AG10803 (cell line): ENCODE measurements at regions not wholly inside any gene's neighbourhood (a gene's known extent, or its start where the extent isn't known, plus 50 kb on each side); places are given as distances from the start of the nearest gene placed in this dataset.
A peak's percentile ranks its signal among the peaks of the same experiment; 100 is the strongest.

Source experiments
- DNase-seq: peaks from one replicate; pipeline ENCODE4 v3.0.0; 2010; ENCODE audit warnings: low read depth
- H3K4me3 ChIP-seq: 2 replicates; pipeline ENCODE4 v1.5.1; 2011; ENCODE audit warnings: mild to moderate bottlenecking, low read length, control low read depth
- TF ChIP-seq, protein P1 (sequence below): conservative IDR thresholded peaks from 2 replicates; pipeline ENCODE4 v1.5.1; 2011; ENCODE audit warnings: mild to moderate bottlenecking, low read length, control low read depth, inconsistent platforms

GRCh38 chr18:11388755-11389680 lies 220.4 kb upstream of the SLC35G4 start:
- TF ChIP-seq, protein P1, sequence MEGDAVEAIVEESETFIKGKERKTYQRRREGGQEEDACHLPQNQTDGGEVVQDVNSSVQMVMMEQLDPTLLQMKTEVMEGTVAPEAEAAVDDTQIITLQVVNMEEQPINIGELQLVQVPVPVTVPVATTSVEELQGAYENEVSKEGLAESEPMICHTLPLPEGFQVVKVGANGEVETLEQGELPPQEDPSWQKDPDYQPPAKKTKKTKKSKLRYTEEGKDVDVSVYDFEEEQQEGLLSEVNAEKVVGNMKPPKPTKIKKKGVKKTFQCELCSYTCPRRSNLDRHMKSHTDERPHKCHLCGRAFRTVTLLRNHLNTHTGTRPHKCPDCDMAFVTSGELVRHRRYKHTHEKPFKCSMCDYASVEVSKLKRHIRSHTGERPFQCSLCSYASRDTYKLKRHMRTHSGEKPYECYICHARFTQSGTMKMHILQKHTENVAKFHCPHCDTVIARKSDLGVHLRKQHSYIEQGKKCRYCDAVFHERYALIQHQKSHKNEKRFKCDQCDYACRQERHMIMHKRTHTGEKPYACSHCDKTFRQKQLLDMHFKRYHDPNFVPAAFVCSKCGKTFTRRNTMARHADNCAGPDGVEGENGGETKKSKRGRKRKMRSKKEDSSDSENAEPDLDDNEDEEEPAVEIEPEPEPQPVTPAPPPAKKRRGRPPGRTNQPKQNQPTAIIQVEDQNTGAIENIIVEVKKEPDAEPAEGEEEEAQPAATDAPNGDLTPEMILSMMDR: no peak
- no peak for DNase-seq
- no peak overlapping the region for H3K4me3 ChIP-seq

DNA sequence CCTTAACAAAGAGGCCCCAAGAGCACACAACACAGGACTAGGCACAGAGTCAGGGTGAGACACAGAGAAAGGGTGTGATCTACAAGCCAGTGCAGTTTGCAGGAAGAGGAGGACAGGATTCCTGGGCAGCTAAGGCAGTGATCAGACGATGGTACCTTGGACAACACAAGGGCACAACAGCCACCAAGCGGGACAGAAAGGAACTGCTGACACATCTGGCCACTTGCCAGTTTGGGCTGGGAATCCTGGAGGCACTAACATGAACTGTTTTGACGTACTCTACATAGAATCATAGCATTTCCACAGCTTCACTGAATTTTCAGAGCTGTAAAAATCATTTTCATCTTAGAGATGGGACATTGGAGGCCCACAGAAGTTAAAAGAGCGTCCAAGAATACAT lies 221.5 kb upstream of the SLC35G4 start:
- DNase-seq: peak; percentile 37
- H3K4me3 ChIP-seq: no peak overlapping the region
- TF ChIP-seq, protein P1: peak; percentile 36

- no peak overlapping the region for H3K4me3 ChIP-seq
- TF ChIP-seq, protein P1: no peak
- no peak for DNase-seq
Measured at GRCh38 chr18:11383381-11383780, 226.0 kb upstream of the SLC35G4 start.

- TF ChIP-seq, protein P1: no peak
- no peak for DNase-seq
- H3K4me3 ChIP-seq: no peak overlapping the region
Measured at GRCh38 chr18:11380968-11381367, 228.4 kb upstream of the SLC35G4 start.

DNA sequence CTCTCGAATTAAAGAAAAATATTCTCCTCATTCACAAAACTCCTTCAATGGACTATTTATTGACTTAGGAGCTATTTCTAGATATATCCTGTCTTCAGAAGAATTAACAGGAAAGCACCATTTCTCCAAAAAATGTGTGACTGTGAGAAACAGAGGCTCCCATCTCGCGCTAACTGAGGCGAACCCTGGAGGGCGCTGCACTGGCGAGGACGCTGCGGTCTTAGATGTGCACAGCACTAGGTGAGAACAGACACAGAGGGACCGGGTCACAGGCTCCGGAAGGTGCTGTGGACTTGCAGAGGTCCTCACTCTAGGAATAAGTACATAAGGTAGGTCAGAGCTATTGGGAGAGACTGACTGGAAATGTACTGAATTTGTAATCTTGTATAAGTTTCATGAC lies 229.7 kb upstream of the SLC35G4 start:
- DNase-seq: no peak
- H3K4me3 ChIP-seq: no peak overlapping the region
- TF ChIP-seq, protein P1: no peak

DNA sequence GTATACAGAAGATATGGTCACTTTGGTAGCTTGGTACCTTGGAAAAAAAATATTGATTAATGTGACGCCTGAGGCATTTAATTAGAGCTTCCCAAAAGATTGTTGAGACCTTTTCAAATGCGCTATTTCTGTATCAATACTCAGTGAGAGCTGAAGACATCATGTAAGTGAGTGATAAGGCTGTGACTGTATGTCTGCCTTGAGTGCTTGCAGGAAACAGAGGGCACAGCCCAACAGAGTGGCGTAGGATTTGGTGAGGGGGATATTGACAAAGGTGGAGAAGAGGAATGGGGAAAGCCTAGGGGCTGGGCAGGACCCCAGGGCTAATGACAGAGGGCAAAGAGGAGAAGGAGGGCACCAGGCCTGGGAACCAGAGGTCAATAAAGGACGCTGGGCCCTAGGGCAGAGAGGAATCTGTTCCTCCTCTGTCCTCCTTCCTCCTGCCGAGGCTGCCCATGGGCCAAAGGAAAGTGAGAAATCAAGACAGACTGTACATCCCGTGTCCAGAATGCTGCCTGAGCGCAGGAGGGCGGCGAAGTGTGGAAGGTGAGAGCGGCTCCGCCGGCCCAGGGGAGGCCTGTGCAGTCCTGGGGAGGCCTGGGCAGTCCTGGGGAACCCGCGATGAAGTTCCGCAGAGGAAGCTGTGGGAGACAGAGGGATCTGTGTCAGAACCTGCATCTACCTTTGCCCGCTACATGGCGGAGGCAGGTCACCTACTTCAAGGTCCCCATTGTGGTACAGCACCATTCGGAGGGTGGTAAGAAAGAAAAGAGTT lies 228.6 kb upstream of the PIEZO2 start:
- TF ChIP-seq, protein P1: no peak
- DNase-seq: no peak
- H3K4me3 ChIP-seq: no peak overlapping the region
